Common myeloid progenitor, CD34-positive (primary cell): ENCODE measurements at regions not wholly inside any gene's neighbourhood (a gene's known extent, or its start where the extent isn't known, plus 50 kb on each side); places are given as distances from the start of the nearest gene placed in this dataset.
A peak's percentile ranks its signal among the peaks of the same experiment; 100 is the strongest.

Experiments used
- CTCF ChIA-PET: fragments of 350-600 bp; sonication (Branson Sonifier 250); formaldehyde crosslinking; loops from one replicate; lab custom pipeline; 2021; ENCODE audit warnings: antibody characterized with exemption; lab: Charles Lee
- POLR2A ChIA-PET: fragments of 350-600 bp; sonication (Branson Sonifier 250); formaldehyde crosslinking; loops from one replicate; lab custom pipeline; 2021; ENCODE audit warnings: antibody characterized with exemption; lab: Charles Lee
- DNase-seq, 3 donors: peaks; one replicate each; pipeline versions ENCODE4 v3.0.0 to v3.0.0-alpha.2; 2013
- H3K27ac ChIP-seq, 2 experiments: 1 replicate in 1 of 2; 2 replicates in 1 of 2; pipeline ENCODE4 v1.7.0; 2013; ENCODE audit warnings: inconsistent platforms in 2 of 2, low read length in 2 of 2, mild to moderate bottlenecking in 2 of 2, low read depth in 1 of 2, moderate library complexity in 1 of 2; ENCODE audit not compliant: severe bottlenecking in 2 of 2, insufficient read depth in 1 of 2, poor library complexity in 1 of 2
- H3K27me3 ChIP-seq, 5 experiments: replicated peaks in 2 of 5; 1 replicate in 3 of 5; 2 replicates in 2 of 5; pipeline versions ENCODE4 v1.6.1 to v1.7.0; 2013; ENCODE audit warnings: low read length in 4 of 5, mild to moderate bottlenecking in 2 of 5, moderate library complexity in 2 of 5, inconsistent platforms in 1 of 5; ENCODE audit not compliant: insufficient read depth in 5 of 5, control insufficient read depth in 4 of 5
- H3K36me3 ChIP-seq, 4 experiments: 1 replicate in 2 of 4; 2 replicates in 2 of 4; pipeline versions ENCODE4 v1.6.1 to v1.7.0; 2013; ENCODE audit warnings: low read length in 3 of 4, control low read depth in 1 of 4, mild to moderate bottlenecking in 1 of 4; ENCODE audit not compliant: control insufficient read depth in 4 of 4, insufficient read depth in 4 of 4
- H3K4me1 ChIP-seq, 4 experiments: 1 replicate in 3 of 4; 2 replicates in 1 of 4; pipeline versions ENCODE4 v1.6.1 to v1.7.1; 2013; ENCODE audit warnings: low read length in 3 of 4, mild to moderate bottlenecking in 3 of 4, control low read depth in 1 of 4, inconsistent platforms in 1 of 4, moderate library complexity in 1 of 4; ENCODE audit not compliant: control insufficient read depth in 4 of 4, insufficient read depth in 4 of 4; ENCODE audit errors: control extremely low read depth in 1 of 4
- H3K4me3 ChIP-seq, 7 experiments: 1 replicate in 4 of 7; 2 replicates in 3 of 7; pipeline versions ENCODE4 v1.5.1 to v1.7.0; 2013; ENCODE audit warnings: mild to moderate bottlenecking in 7 of 7, low read length in 6 of 7, moderate library complexity in 6 of 7, inconsistent platforms in 2 of 7, low read depth in 2 of 7, control low read depth in 1 of 7; ENCODE audit not compliant: insufficient read depth in 4 of 7, control insufficient read depth in 1 of 7; ENCODE audit errors: extremely low read depth in 1 of 7
- H3K9me3 ChIP-seq, 5 experiments: 1 replicate in 4 of 5; 2 replicates in 1 of 5; pipeline versions ENCODE4 v1.6.1 to v1.7.1; 2013; ENCODE audit warnings: low read length in 4 of 5, mild to moderate bottlenecking in 2 of 5, inconsistent platforms in 1 of 5, low read depth in 1 of 5, moderate library complexity in 1 of 5; ENCODE audit not compliant: control insufficient read depth in 4 of 5, insufficient read depth in 2 of 5; ENCODE audit errors: control extremely low read depth in 1 of 5
- WGBS: methylation state at CpG from one replicate; pipeline ENCODE4 v1.1.5; 2013; ENCODE audit not compliant: insufficient coverage; 5-methylcytosine and 5-hydroxymethylcytosine counted together

GRCh38 chr5:52706775-52707174 lies 80.9 kb upstream of the ITGA1 start:
- Histone ChIP-seq H3K4me3 (no peak overlapping the region), H3K9me3 (no peaks in the 10 kb centered on the region), H3K27ac (no peak overlapping the region), H3K4me1 (peaks cover 25 to 62% (median 43%) of the 10 kb centered on the region in 4 experiments), H3K36me3 (no peaks in the 10 kb centered on the region), H3K27me3 (peaks cover 0 to 4% (median 0%) of the 10 kb centered on the region in 5 experiments)
- ChIA-PET POLR2A (no interaction called here), CTCF (no interaction called here)
- no peak for DNase-seq
- WGBS = 100% methylated on average over 1 of the region's 5 CpGs

DNA sequence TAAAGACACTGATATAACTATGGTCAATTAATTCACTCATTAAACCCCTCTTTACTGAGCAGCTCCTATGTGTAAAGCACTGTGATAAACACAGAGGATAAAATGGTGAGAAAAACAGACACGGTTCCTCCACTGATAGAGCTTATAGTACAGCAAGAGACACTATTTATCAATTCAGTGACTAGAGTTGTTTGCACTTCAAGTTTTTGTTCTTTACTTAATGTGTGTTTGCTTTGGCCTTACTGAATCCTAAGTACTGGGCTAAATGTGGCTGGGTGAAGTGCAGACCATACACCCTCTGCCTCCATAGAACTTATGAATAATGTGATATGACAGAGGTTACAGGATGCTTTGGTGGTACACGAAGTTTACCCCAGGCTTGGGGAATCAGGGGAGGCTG lies 80.1 kb upstream of the ITGA1 start:
- H3K4me3 ChIP-seq = no peak overlapping the region
- H3K4me1 ChIP-seq = peaks cover 25 to 57% (median 41%) of the 10 kb centered on the region in 4 experiments
- CTCF ChIA-PET = no interaction called here
- no peaks in the 10 kb centered on the region for H3K9me3 ChIP-seq
- H3K27me3 ChIP-seq = peaks cover 0 to 4% (median 0%) of the 10 kb centered on the region in 5 experiments
- 83% methylated on average over 1 of the region's 2 CpGs for WGBS
- no peak for DNase-seq
- POLR2A ChIA-PET = no interaction called here
- no peaks in the 10 kb centered on the region for H3K36me3 ChIP-seq
- no peak overlapping the region for H3K27ac ChIP-seq

DNA sequence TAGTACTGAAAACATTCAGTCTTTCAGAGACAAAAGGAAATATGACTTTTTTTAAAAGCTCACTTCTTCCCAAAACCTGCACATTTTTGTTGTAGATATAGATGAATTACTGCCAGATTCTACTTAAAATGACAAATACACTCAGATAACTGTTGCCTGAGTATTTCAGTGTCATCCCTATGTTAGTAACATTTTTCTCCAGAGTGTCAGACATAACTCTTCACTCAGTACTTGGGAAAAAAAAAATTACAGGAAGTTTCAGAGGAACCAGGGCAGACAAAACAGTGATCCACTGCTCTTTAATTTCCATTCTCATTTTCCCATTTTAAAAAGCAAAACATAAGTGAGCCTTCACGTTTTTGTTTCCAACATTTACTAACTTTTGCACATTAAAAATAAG lies 79.3 kb upstream of the ITGA1 start:
- H3K4me1 ChIP-seq = peaks cover 19 to 50% (median 36%) of the 10 kb centered on the region in 4 experiments
- ChIA-PET POLR2A (no interaction called here), CTCF (no interaction called here)
- H3K27me3 ChIP-seq = peaks cover 0 to 4% (median 0%) of the 10 kb centered on the region in 5 experiments
- peak overlapping the region in 1 of 7 experiments; percentile 2 for H3K4me3 ChIP-seq
- WGBS = no CpG with 5 or more reads among the region's 1 CpG
- DNase-seq = no peak
- H3K27ac ChIP-seq = no peak overlapping the region
- no peaks in the 10 kb centered on the region for H3K36me3 ChIP-seq
- H3K9me3 ChIP-seq = no peaks in the 10 kb centered on the region

DNA sequence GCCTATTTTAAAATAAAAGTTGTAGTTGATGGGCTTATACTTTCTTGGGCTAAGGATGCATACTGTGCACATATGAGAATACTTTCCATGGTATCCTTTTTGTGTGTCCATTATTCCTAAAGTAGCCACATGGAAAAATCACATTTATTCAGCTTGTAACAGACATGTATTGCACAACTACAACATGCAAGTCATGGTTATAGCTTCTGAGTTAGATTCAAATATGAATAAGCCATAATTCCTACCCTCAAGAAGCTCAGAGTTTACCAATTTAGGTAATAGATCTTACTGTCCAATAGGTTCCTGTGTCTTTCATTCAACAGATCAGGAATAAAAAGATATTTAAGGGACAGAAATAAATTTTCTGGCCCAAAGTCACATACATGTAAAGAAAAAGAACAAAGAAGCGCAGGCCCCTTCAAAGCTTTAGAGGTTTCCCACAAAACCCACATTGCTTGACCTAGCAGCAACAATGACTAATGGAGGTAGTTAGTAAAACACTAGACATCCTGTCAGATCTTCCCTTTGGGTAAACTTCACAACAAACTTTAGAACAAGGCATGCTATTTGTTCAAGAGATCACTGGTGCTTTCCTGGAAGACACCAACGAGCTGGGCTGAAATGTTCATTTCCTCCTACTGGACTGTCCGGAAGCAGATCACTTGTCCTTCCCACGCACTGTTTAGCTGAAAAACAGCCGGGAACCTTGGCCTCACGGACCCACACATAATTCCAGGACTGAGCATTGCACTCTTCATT lies 78.4 kb upstream of the ITGA1 start:
- ChIA-PET POLR2A (no interaction called here), CTCF (interaction anchor here (1.7 kb wide), 1 partner anchor 14 kb away, joined by 6 read pairs; no protein-coding TSS in a partner anchor)
- Histone ChIP-seq H3K9me3 (no peaks in the 10 kb centered on the region), H3K27me3 (peaks cover 0 to 4% (median 0%) of the 10 kb centered on the region in 5 experiments), H3K27ac (no peak overlapping the region), H3K4me1 (peaks cover 18 to 50% (median 36%) of the 10 kb centered on the region in 4 experiments), H3K36me3 (no peaks in the 10 kb centered on the region), H3K4me3 (peak overlapping the region in 1 of 7 experiments; percentile 19)
- DNase-seq = peak; percentile 29 to 80 (median 77)
- 33% methylated on average over 3 of the region's 6 CpGs for WGBS

GRCh38 chr5:52710310-52710971 lies 77.3 kb upstream of the ITGA1 start:
- H3K4me3 ChIP-seq = no peak overlapping the region
- peaks cover 18 to 48% (median 36%) of the 10 kb centered on the region in 4 experiments for H3K4me1 ChIP-seq
- 23% methylated on average over 2 of the region's 2 CpGs for WGBS
- no peaks in the 10 kb centered on the region for H3K9me3 ChIP-seq
- DNase-seq = peak in 2 of 3 donors; percentile 13 to 48
- peaks cover 0 to 4% (median 0%) of the 10 kb centered on the region in 5 experiments for H3K27me3 ChIP-seq
- H3K36me3 ChIP-seq = no peaks in the 10 kb centered on the region
- ChIA-PET CTCF (interaction anchor here (1.7 kb wide), 1 partner anchor 15 kb away, joined by 6 read pairs; no protein-coding TSS in a partner anchor), POLR2A (no interaction called here)
- H3K27ac ChIP-seq = no peak overlapping the region

DNA sequence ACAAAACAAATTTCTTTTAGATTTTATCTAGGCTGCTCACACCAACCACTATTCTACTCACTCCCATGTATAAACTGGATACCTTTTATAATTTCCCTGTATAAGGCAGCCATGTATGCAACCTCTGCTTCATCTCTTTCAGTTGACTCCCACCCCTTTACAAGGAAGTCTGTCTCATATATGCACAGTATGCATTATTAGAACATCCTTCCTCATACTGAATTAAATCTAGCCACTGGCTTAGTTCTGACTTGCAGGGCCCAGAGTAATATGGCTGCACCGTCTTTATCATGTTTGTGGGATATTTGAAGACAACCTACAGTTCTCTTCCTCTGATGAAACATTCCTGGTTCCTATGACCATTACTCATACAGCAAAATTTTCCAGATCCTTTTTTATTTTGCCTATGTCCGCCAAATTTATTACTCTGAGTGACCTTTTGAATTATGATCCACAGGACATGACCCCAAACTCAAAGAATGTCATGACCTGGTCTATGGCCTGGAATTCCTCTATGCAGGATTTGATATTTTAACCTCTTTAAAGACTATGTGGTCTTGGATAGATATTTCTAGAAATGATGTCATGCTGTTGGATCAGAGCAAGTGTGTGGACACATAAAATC lies 76.6 kb upstream of the ITGA1 start:
- no peak for DNase-seq
- Histone ChIP-seq H3K4me1 (peaks cover 18 to 45% (median 30%) of the 10 kb centered on the region in 4 experiments), H3K27me3 (peaks cover 0 to 4% (median 0%) of the 10 kb centered on the region in 5 experiments), H3K36me3 (no peaks in the 10 kb centered on the region), H3K4me3 (no peak overlapping the region), H3K9me3 (no peaks in the 10 kb centered on the region), H3K27ac (no peak overlapping the region)
- 92% methylated on average over 2 of the region's 2 CpGs for WGBS
- CTCF ChIA-PET = interaction anchor here (1.7 kb wide), 1 partner anchor 15 kb away, joined by 6 read pairs; no protein-coding TSS in a partner anchor
- POLR2A ChIA-PET = no interaction called here
